GM18951 (cell line): ENCODE measurements at regions not wholly inside any gene's neighbourhood (a gene's known extent, or its start where the extent isn't known, plus 50 kb on each side); places are given as distances from the start of the nearest gene placed in this dataset.
"Not testable (repeated sequence)": the region's sequence is repeated elsewhere in the genome, so short reads cannot be mapped to it uniquely, and the experiment has no call there.

Experiments
- POLR2A ChIP-seq: IDR thresholded peaks from 4 replicates; pipeline ENCODE4 v1.6.1; 2011; ENCODE audit warnings: mild to moderate bottlenecking; ENCODE audit not compliant: insufficient read length, insufficient read depth; ENCODE audit errors: extremely low read depth
- in situ Hi-C: fragments of 300-500 bp; cut with MboI; formaldehyde crosslinking; loops from one replicate; pipeline ENCODE4 v1.12.0; 2022; ENCODE audit warnings: low sequenced_read_pairs, mixed read lengths, inconsistent platforms; ENCODE audit not compliant: unreplicated experiment

GRCh38 chr1:234957330-234958065 lies 171.1 kb downstream of the TOMM20 start:
- in situ Hi-C loops, result loop anchor here (25.0 kb wide), 1 partner anchor 470 kb away; the partner anchor contains the start of gene TARBP1

DNA sequence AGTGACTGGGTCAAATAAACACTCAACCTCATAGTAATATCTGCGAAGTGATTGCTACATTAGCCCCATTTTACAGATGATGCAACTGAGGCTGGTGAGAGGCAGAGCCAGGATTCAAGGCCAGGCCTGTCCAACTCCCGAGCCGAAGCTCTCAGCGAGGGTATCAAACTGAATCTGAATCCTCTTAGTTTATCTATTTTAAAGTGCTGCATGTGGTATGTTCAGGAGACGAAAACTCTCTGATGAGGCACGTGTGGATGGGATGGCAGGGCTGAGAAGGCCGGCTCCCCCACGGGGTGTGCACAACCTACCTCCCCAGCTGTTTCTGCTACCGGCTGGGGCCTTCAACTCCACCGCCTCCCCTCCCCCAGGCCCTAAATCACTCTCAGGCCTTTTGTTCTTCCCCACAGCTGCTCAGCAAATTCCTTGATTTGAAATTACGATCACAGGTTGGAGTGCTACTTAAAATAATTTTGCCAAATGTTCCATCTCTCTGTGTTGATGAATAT lies 171.8 kb downstream of the TOMM20 start:
- in situ Hi-C loops, result loop anchor here (25.0 kb wide), 1 partner anchor 470 kb away; the partner anchor contains the start of gene TARBP1
- no peak for TF ChIP-seq POLR2A

More at GRCh38 chr1:234957330-234958065, 171.1 kb downstream of the TOMM20 start:
- TF ChIP-seq POLR2A, result no peak

DNA sequence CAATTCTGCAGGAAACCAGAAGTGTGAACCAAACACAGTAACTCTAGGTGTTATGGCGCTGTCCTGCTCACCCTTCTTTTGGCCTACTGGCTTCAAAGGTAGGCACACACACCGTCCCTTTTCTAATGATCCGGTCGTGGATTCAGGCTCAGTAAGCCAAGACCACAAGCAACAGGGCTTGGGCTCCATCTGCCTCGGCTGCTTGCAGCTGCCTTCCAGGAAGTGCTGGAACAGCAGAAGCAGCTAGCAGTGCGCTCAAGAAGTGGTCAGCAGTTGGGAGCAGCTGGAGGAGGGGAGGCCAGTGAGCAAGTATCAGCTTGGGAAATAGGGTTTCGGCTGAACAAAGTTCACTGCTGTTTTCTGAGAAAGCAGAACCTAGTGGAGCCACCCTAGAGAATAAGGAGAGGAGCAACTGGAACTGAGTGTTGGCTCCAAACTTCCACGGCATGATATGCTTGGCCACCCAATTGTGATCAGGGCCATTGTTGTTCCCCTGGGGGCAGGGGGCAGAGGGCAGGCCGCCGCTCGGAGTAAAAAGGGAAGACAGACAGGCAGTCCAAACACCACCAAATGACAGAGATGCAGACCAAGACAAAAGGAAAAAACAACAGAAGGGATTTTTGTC lies 173.4 kb downstream of the TOMM20 start:
- in situ Hi-C loops, result loop anchor here (25.0 kb wide), 1 partner anchor 468 kb away; the partner anchor contains the start of gene TARBP1
- no peak for TF ChIP-seq POLR2A

GRCh38 chr1:234954613-234955012 lies 174.0 kb downstream of the TOMM20 start:
- in situ Hi-C loops, result loop anchor here (25.0 kb wide), 1 partner anchor 467 kb away; the partner anchor contains the start of gene TARBP1
- no peak for TF ChIP-seq POLR2A

GRCh38 chr1:234953655-234954405 lies 174.8 kb downstream of the TOMM20 start:
- TF ChIP-seq POLR2A, result no peak
- in situ Hi-C loops, result loop anchor here (25.0 kb wide), 1 partner anchor 467 kb away; the partner anchor contains the start of gene TARBP1

DNA sequence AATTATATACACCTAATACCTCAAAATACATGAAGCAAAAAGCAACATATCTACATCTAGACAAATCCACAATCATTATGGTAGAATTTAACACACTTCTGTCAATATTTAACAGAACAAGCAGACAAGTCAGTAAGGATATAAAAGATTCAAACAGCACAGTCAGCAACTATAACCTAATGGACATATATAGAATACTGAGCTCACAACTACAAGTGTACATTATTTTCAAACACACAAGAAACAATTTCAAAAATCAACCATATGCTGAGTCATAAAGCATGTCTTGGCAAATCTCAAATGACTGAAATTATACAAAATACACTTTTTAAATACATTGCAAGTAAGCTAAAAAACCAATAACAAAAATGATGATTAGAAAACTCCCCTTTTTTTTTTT lies 178.0 kb downstream of the TOMM20 start:
- TF ChIP-seq POLR2A, result no peak
- in situ Hi-C loops, result loop anchor here (25.0 kb wide), 1 partner anchor 463 kb away; the partner anchor contains the start of gene TARBP1

DNA sequence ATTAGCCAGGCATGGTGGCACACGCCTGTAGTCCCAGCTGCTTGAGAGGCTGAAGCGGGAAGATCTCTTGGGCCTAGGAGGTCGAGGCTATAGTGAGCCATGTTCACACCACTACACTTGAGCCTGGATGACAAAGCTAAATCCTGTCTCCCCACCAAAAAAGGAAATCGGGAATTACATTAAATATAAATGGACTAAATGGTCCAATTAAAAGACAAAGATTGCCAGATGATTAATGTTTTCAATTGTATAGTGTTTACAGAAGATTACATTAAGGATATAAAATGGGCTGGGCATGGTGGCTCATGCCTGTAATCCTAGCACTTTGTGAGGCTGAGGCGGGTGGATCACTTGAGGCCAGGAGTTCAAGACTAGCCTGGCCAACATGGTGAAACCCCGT lies 179.1 kb downstream of the TOMM20 start:
- in situ Hi-C loops, result not testable (repeated sequence)

- TF ChIP-seq POLR2A, result no peak
- in situ Hi-C loops, result no loop called here
Observed at GRCh38 chr1:234944439-234945344, 183.9 kb downstream of the TOMM20 start.

DNA sequence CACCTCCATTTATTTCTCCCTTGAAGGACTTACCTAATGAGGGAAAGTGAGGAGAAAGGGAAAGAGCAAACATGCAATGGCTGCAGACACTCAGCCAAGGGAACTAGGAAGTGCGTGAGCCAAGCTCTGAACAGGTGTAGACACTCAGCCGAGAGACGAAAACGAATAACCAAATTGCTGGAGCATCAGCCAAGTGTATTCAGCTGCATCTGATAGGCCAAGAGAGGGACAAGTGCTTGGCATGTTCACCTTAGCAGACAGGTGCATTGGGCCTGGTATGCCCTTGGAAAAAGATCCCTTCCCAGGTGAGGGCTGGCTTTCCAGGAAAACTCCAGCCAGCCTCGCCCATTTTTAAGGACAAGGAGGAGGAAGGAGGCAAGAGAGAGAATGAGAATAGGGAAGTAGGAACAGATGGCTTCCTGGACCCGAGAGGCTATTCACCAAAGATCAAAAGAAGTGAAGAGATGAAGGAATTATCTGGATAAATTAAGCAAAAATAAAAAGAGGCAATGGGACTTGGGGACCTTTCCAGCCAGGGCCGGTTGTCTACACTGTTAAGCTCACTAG lies 184.7 kb downstream of the TOMM20 start:
- no peak for TF ChIP-seq POLR2A
- in situ Hi-C loops, result no loop called here

DNA sequence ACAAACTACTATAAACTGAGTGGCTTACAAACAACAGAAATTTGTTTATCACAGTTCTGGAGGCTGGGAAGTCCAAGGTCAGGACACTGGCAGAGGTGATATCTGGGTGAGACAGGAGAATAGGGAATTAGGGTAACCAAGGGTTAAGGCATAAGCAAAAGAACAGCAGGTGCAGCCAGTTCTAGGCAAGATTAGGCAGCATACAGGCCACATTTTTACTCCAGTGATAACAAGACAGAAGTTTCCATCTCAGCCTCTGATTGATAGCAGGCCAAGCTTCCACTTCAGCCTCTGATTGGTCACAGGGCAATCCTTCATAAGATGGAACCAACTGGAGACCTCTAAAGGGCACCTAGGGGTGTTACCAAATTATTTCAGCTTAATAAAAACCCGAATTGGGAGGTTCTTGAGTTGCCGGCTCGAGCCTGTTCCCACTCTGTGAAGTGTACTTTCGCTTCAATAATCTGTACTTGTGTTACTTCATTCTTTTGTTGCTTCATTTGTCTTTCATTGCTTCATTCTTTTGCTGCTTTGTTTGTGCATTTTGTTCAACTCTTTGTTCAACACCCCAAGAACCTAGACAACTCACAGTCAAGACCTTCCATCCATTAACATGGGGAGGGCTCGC lies 185.6 kb downstream of the TOMM20 start:
- no peak for TF ChIP-seq POLR2A
- in situ Hi-C loops, result no loop called here

GRCh38 chr1:234942012-234942332 lies 186.7 kb downstream of the TOMM20 start:
- in situ Hi-C loops, result no loop called here
- TF ChIP-seq POLR2A, result no peak
